Parathyroid adenoma (tissue), 2 donors: ENCODE measurements at regions not wholly inside any gene's neighbourhood (a gene's known extent, or its start where the extent isn't known, plus 50 kb on each side); places are given as distances from the start of the nearest gene placed in this dataset.

Experiments
- H2AFZ ChIP-seq: fragments of 300-600 bp; sonication (generic); one replicate; pipeline ENCODE4 v1.7.0; 2017; ENCODE audit warnings: antibody characterized with exemption, mild to moderate bottlenecking
- H3K27ac ChIP-seq: fragments of 300-600 bp; sonication (generic); one replicate; pipeline ENCODE4 v1.7.0; 2017
- H3K27me3 ChIP-seq: fragments of 300-600 bp; sonication (generic); one replicate; pipeline ENCODE4 v1.7.0; 2017; ENCODE audit warnings: low read length; ENCODE audit not compliant: control insufficient read depth, insufficient read depth
- H3K36me3 ChIP-seq: fragments of 300-600 bp; sonication (generic); one replicate; pipeline ENCODE4 v1.7.0; 2017; ENCODE audit warnings: low read length; ENCODE audit not compliant: control insufficient read depth, insufficient read depth
- H3K4me1 ChIP-seq: fragments of 300-600 bp; sonication (generic); one replicate; pipeline ENCODE4 v1.7.0; 2017; ENCODE audit warnings: control low read depth
- H3K4me2 ChIP-seq: fragments of 300-600 bp; sonication (generic); one replicate; pipeline ENCODE4 v1.7.0; 2017; ENCODE audit warnings: low read length
- H3K4me3 ChIP-seq: fragments of 300-600 bp; sonication (generic); one replicate; pipeline ENCODE4 v1.7.0; 2017; ENCODE audit warnings: low read depth, low read length
- H3K79me2 ChIP-seq: fragments of 300-600 bp; sonication (generic); one replicate; pipeline ENCODE4 v1.7.0; 2017; ENCODE audit warnings: control low read depth
- H3K9ac ChIP-seq: fragments of 300-600 bp; sonication (generic); one replicate; pipeline ENCODE4 v1.7.0; 2017; ENCODE audit warnings: mild to moderate bottlenecking
- H3K9me3 ChIP-seq: fragments of 300-600 bp; sonication (generic); one replicate; pipeline ENCODE4 v1.7.0; 2017; ENCODE audit warnings: low read length; ENCODE audit not compliant: control insufficient read depth
- TF ChIP-seq, protein P1 (sequence below): fragments of 300-600 bp; sonication (generic); IDR thresholded peaks from one replicate; pipeline ENCODE4 v1.7.0; 2017; ENCODE audit warnings: antibody characterized with exemption, mild to moderate bottlenecking
- donor health status: primary hyperparathyroidism.

DNA sequence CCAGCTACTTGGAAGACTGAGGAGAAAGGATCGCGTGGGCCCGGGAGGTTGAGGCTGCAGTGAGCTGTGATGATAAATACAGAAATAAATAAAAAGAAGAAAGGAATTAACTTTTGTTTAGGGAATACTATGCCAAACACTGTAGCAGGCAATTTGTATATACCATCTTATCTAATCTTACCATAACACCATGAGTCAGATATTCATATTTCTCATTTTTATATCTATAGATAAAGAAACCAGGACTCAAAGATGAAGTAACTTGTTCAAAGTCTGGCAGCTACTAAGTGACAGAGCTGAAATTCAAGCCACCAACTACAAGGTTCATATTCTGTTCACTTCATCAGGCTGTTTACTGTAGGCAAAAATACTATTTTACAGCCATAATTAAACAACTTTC lies 119.2 kb upstream of the SLC39A10 start:
- Histone ChIP-seq H3K27me3 (no peaks in the 10 kb centered on the region), H3K4me3 (no peak overlapping the region), H2AFZ (no peak overlapping the region), H3K36me3 (no peaks in the 10 kb centered on the region), H3K4me2 (no peak overlapping the region), H3K9ac (no peak overlapping the region), H3K9me3 (no peaks in the 10 kb centered on the region), H3K27ac (no peak overlapping the region), H3K4me1 (no peaks in the 10 kb centered on the region), H3K79me2 (no peaks in the 10 kb centered on the region)
- TF ChIP-seq, protein P1, sequence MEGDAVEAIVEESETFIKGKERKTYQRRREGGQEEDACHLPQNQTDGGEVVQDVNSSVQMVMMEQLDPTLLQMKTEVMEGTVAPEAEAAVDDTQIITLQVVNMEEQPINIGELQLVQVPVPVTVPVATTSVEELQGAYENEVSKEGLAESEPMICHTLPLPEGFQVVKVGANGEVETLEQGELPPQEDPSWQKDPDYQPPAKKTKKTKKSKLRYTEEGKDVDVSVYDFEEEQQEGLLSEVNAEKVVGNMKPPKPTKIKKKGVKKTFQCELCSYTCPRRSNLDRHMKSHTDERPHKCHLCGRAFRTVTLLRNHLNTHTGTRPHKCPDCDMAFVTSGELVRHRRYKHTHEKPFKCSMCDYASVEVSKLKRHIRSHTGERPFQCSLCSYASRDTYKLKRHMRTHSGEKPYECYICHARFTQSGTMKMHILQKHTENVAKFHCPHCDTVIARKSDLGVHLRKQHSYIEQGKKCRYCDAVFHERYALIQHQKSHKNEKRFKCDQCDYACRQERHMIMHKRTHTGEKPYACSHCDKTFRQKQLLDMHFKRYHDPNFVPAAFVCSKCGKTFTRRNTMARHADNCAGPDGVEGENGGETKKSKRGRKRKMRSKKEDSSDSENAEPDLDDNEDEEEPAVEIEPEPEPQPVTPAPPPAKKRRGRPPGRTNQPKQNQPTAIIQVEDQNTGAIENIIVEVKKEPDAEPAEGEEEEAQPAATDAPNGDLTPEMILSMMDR = no peak

DNA sequence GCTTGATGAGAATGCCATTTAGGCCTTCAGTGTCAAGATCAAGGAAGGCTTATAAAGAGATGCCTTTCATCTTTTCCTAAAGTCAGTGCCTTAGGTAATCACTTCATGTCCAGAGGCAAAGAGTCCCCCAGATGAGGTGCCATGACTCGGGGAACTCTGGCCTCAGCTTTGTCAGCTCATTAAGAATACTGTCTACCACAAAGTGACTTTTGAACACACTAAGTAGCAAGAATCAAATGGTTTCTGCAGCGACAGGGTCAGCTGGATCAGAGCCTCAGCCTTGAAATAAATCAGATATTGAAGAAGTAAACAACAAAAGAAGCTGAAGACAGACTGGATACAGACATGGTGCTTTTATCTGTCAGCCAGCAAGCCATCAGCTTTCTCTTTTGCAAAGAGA lies 120.1 kb upstream of the SLC39A10 start:
- H3K27ac ChIP-seq = no peak overlapping the region
- H3K27me3 ChIP-seq = no peaks in the 10 kb centered on the region
- H3K79me2 ChIP-seq = no peaks in the 10 kb centered on the region
- H3K4me2 ChIP-seq = no peak overlapping the region
- H3K36me3 ChIP-seq = no peaks in the 10 kb centered on the region
- H3K9ac ChIP-seq = no peak overlapping the region
- H3K4me3 ChIP-seq = no peak overlapping the region
- H3K9me3 ChIP-seq = no peaks in the 10 kb centered on the region
- TF ChIP-seq, protein P1 = no peak
- H3K4me1 ChIP-seq = no peaks in the 10 kb centered on the region
- H2AFZ ChIP-seq = no peak overlapping the region

DNA sequence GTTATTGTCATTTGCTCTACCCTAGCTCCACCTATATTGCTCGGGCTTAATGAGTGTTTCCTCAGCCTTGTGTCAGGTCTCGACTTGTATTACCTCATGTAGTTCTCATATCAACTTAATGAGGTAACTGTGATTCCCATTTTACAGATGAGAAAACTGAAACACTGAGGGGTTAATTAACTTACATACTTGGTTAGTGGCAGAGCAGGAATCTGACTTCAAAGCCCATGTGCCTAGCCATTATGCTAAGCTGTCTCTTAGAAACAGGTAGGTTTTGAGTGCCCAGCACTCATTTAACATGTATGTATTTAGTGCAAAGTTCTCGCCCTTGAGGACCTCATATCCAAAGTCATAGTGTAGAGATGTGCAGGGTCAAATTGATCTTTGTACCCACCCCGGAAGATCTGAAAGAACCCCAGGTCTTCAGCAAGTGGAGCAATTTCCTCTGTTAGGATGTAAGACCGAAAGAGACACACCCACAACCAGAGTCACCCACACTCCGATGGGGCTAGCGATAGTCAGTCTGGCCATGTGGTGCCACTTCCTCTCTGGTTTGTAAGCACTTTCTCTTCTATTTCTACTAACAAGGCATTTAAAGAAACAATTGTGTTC lies 121.0 kb upstream of the SLC39A10 start:
- no peak overlapping the region for H2AFZ ChIP-seq
- no peak overlapping the region for H3K4me2 ChIP-seq
- H3K27me3 ChIP-seq = no peaks in the 10 kb centered on the region
- no peaks in the 10 kb centered on the region for H3K4me1 ChIP-seq
- no peaks in the 10 kb centered on the region for H3K9me3 ChIP-seq
- no peaks in the 10 kb centered on the region for H3K36me3 ChIP-seq
- no peaks in the 10 kb centered on the region for H3K79me2 ChIP-seq
- TF ChIP-seq, protein P1 = no peak
- H3K27ac ChIP-seq = no peak overlapping the region
- no peak overlapping the region for H3K9ac ChIP-seq
- H3K4me3 ChIP-seq = no peak overlapping the region

DNA sequence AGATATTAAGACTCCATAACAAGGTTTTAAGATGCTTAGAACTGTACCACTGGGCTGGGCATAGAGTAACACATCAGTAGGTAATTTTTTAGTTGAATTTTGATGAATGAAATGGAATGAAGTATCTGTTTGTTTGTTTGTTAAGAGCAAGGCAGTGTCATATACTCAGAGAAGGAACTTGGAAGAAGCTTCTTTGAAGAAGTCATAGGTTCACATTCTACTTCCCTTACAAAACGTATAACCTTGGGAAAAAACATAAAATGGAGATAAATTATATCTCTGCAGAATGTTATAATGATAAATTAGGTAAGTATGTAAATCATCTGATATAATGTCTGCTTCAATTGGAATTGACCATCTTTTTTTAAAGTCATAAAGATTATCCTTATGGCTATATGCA lies 122.1 kb upstream of the SLC39A10 start:
- Histone ChIP-seq H3K4me3 (no peak overlapping the region), H2AFZ (no peak overlapping the region), H3K27ac (no peak overlapping the region), H3K9ac (no peak overlapping the region), H3K27me3 (no peaks in the 10 kb centered on the region), H3K4me2 (no peak overlapping the region), H3K9me3 (no peaks in the 10 kb centered on the region), H3K4me1 (no peaks in the 10 kb centered on the region), H3K79me2 (no peaks in the 10 kb centered on the region), H3K36me3 (no peaks in the 10 kb centered on the region)
- TF ChIP-seq, protein P1 = no peak
